Stimulated activated naive CD8-positive, alpha-beta T cell treated with anti-CD3 and anti-CD28 coated beads, Interleukin-15, Interleukin-2, amounts not matched to agents 100 ng/mL and 50 ng/mL, for 24 hours (primary cell): ENCODE measurements at regions not wholly inside any gene's neighbourhood (a gene's known extent, or its start where the extent isn't known, plus 50 kb on each side); places are given as distances from the start of the nearest gene placed in this dataset.

Experiments
- H3K27ac Mint-ChIP-seq: one replicate; pipeline ENCODE4 v1.8.0; 2021; ENCODE audit warnings: mild to moderate bottlenecking, mixed read lengths
- H3K27me3 Mint-ChIP-seq: one replicate; pipeline ENCODE4 v1.8.0; 2021; ENCODE audit warnings: mixed read lengths
- H3K36me3 Mint-ChIP-seq: one replicate; pipeline ENCODE4 v1.8.0; 2021; ENCODE audit warnings: low read depth, mixed read lengths
- H3K4me1 Mint-ChIP-seq: one replicate; pipeline ENCODE4 v1.8.0; 2021; ENCODE audit warnings: low read depth, mixed read lengths
- H3K4me3 Mint-ChIP-seq: one replicate; pipeline ENCODE4 v1.8.0; 2021; ENCODE audit warnings: mild to moderate bottlenecking, mixed read lengths
- H3K9me3 Mint-ChIP-seq: one replicate; pipeline ENCODE4 v1.8.0; 2021; ENCODE audit warnings: mixed read lengths

- peaks cover 62% of the 10 kb centered on the region for H3K4me1 Mint-ChIP-seq
- peaks cover 6% of the 10 kb centered on the region for H3K36me3 Mint-ChIP-seq
- H3K4me3 Mint-ChIP-seq, result no peak overlapping the region
- no peaks in the 10 kb centered on the region for H3K27me3 Mint-ChIP-seq
- no peak overlapping the region for H3K27ac Mint-ChIP-seq
- peaks cover 14% of the 10 kb centered on the region for H3K9me3 Mint-ChIP-seq
Measured at GRCh38 chr6:135109761-135110160, 55.1 kb upstream of the HBS1L start.

DNA sequence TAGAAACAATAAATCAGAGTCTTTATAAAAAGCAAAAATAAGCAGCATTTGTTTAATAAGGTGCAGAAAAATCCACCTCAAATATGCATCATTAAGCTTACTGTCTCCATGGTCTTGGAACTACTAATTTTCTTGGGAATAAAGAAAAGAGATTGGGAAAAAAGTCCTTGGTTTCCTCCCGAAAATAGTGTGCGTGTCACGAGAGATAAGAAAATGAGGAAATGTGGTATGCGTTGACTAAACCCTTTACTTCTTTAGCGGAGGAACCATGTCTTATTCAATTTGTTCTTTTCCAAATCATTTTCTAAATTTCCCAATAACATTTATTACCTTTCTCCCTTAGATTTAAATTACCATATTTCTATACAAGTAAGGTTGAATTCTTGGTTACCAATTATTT, 54.1 kb upstream of the HBS1L start:
- no peak overlapping the region for H3K27ac Mint-ChIP-seq
- H3K4me1 Mint-ChIP-seq, result peaks cover 62% of the 10 kb centered on the region
- no peak overlapping the region for H3K4me3 Mint-ChIP-seq
- H3K9me3 Mint-ChIP-seq, result peaks cover 14% of the 10 kb centered on the region
- H3K36me3 Mint-ChIP-seq, result peaks cover 6% of the 10 kb centered on the region
- H3K27me3 Mint-ChIP-seq, result no peaks in the 10 kb centered on the region

DNA sequence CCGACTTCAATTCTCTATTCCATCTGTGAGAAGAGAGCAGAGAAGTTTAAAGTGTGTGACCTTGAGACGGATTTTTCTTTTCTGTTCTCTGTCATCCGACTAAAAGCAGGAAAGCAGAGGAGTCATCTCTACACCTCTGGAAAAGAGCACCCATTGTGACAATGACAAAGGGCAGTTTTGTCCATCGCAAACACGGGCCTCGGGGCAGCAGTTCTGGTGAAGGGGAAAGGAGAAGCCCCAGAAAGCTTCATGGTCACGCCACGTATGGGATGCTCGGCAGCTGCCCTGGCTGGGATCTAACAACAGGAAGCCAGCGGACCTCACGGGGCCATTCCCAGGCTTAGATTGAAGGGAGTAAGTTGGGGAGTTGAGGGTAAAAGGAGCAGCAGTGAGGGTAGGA, 52.0 kb upstream of the HBS1L start:
- Mint-ChIP-seq H3K27me3 (no peaks in the 10 kb centered on the region), H3K9me3 (peaks cover 4% of the 10 kb centered on the region), H3K36me3 (no peaks in the 10 kb centered on the region), H3K4me1 (peaks cover 60% of the 10 kb centered on the region), H3K4me3 (no peak overlapping the region), H3K27ac (no peak overlapping the region)

DNA sequence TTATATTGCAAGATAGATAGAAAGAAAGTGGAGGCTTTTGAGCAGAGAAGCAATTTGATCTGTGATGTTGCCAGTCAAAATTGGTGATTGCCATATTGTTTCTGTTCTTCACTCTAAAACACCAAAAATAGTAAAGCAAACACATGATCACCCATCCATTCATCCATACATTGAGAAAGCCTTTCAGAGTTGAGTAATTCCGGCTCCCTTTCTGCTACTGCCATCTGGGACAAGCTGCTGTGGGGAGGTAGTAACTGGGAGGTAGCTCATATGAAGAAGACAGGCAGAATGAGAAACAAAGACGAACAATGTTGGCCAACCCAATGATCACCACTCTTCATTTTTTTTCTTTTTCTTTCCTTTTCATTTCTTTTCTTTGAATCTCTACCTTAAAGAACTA, 51.1 kb upstream of the HBS1L start:
- no peaks in the 10 kb centered on the region for H3K36me3 Mint-ChIP-seq
- no peaks in the 10 kb centered on the region for H3K27me3 Mint-ChIP-seq
- no peak overlapping the region for H3K27ac Mint-ChIP-seq
- H3K4me1 Mint-ChIP-seq, result peaks cover 61% of the 10 kb centered on the region
- peaks cover 4% of the 10 kb centered on the region for H3K9me3 Mint-ChIP-seq
- H3K4me3 Mint-ChIP-seq, result no peak overlapping the region

GRCh38 chr6:135105299-135105698, 50.7 kb upstream of the HBS1L start:
- no peaks in the 10 kb centered on the region for H3K27me3 Mint-ChIP-seq

More at GRCh38 chr6:135105299-135105698, 50.7 kb upstream of the HBS1L start:
- Mint-ChIP-seq H3K4me3 (no peak overlapping the region), H3K36me3 (no peaks in the 10 kb centered on the region), H3K4me1 (peaks cover 59% of the 10 kb centered on the region), H3K9me3 (peaks cover 4% of the 10 kb centered on the region), H3K27ac (no peak overlapping the region)
